Glomerular visceral epithelial cell (primary cell): ENCODE measurements at regions not wholly inside any gene's neighbourhood (a gene's known extent, or its start where the extent isn't known, plus 50 kb on each side); places are given as distances from the start of the nearest gene placed in this dataset.

ENCODE experiments used
- DNase-seq: peaks from one replicate; pipeline ENCODE4 v3.0.0-alpha.2; 2016; ENCODE audit errors: extremely low spot score

GRCh38 chr5:27503813-27504212 is 465.4 kb upstream of the CDH9 start:
- no peak for DNase-seq

GRCh38 chr5:27502236-27502635 is 463.9 kb upstream of the CDH9 start:
- DNase-seq: no peak

GRCh38 chr5:27497491-27497890 is 459.1 kb upstream of the CDH9 start:
- DNase-seq: no peak

GRCh38 chr5:27494887-27495286 is 456.5 kb upstream of the CDH9 start:
- peak; percentile 41 for DNase-seq

- DNase-seq: no peak
Observed at GRCh38 chr5:27491746-27492439, 453.5 kb upstream of the CDH9 start.

- DNase-seq: no peak
Observed at GRCh38 chr5:27491047-27491446, 452.7 kb upstream of the CDH9 start.

GRCh38 chr5:27489701-27490100 is 451.3 kb upstream of the CDH9 start:
- DNase-seq: no peak

- DNase-seq: no peak
Observed at GRCh38 chr5:27482663-27483062, 444.3 kb upstream of the CDH9 start.

- DNase-seq: no peak
Observed at GRCh38 chr5:27479859-27480258, 441.5 kb upstream of the CDH9 start.

GRCh38 chr5:27477550-27477949 is 439.2 kb upstream of the CDH9 start:
- no peak for DNase-seq

GRCh38 chr5:27476356-27476988 is 438.1 kb upstream of the CDH9 start:
- no peak for DNase-seq

- no peak for DNase-seq
Observed at GRCh38 chr5:27475063-27475462, 436.7 kb upstream of the CDH9 start.

- DNase-seq: no peak
Observed at GRCh38 chr5:27474395-27474794, 436.0 kb upstream of the CDH9 start.

GRCh38 chr5:27474047-27474309 is 435.6 kb upstream of the CDH9 start:
- DNase-seq: no peak

- no peak for DNase-seq
Observed at GRCh38 chr5:27473307-27474046, 435.1 kb upstream of the CDH9 start.

GRCh38 chr5:27472871-27473270 is 434.5 kb upstream of the CDH9 start:
- DNase-seq: no peak

GRCh38 chr5:27472000-27472763 is 433.8 kb upstream of the CDH9 start:
- peak; percentile 30 for DNase-seq

GRCh38 chr5:27466959-27467358 is 428.6 kb upstream of the CDH9 start:
- DNase-seq: no peak

GRCh38 chr5:27465140-27465539 is 426.8 kb upstream of the CDH9 start:
- no peak for DNase-seq

- DNase-seq: no peak
Observed at GRCh38 chr5:27463446-27464149, 425.2 kb upstream of the CDH9 start.

GRCh38 chr5:27462936-27463335 is 424.6 kb upstream of the CDH9 start:
- no peak for DNase-seq

GRCh38 chr5:27458287-27458686 is 419.9 kb upstream of the CDH9 start:
- no peak for DNase-seq
